ENCODE measurements at regions not wholly inside any gene's neighbourhood (a gene's known extent, or its start where the extent isn't known, plus 50 kb on each side); places are given as distances from the start of the nearest gene placed in this dataset.
"Not testable (repeated sequence)": the region's sequence is repeated elsewhere in the genome, so short reads cannot be mapped to it uniquely, and the experiment has no call there.

GRCh38 chr2:83976628-83977027, 482.5 kb downstream of the SUCLG1 start:
- not testable (repeated sequence) for TF ChIP-seq CTCF (IDR thresholded peaks at IDR 0.05; ENCODE audit: low read length); EZH2 (IDR thresholded peaks at IDR 0.05; ENCODE audit: borderline replicate concordance, low read length)
